ENCODE measurements at regions not wholly inside any gene's neighbourhood (a gene's known extent, or its start where the extent isn't known, plus 50 kb on each side); places are given as distances from the start of the nearest gene placed in this dataset.

DNA sequence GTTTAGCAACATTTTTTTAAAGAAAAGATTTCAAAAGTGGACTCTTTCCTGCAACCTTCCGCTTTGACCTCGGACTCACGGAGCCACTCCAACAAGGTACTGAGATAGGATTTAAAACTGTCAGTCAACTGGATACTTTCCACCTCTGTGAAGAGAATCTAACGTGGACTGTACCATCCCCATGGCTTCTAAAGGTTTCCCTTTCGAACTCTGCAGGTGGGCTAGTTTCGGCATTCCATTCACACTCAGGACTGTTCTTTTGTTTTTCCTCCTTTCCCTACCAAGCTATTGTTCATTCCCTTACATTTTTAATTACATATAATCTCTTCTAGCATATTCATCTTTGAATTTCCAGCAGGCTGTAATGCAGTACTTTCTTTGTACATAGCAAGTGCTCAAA, 88.5 kb upstream of the AKIP1 start:
- TF ChIP-seq, protein P1, sequence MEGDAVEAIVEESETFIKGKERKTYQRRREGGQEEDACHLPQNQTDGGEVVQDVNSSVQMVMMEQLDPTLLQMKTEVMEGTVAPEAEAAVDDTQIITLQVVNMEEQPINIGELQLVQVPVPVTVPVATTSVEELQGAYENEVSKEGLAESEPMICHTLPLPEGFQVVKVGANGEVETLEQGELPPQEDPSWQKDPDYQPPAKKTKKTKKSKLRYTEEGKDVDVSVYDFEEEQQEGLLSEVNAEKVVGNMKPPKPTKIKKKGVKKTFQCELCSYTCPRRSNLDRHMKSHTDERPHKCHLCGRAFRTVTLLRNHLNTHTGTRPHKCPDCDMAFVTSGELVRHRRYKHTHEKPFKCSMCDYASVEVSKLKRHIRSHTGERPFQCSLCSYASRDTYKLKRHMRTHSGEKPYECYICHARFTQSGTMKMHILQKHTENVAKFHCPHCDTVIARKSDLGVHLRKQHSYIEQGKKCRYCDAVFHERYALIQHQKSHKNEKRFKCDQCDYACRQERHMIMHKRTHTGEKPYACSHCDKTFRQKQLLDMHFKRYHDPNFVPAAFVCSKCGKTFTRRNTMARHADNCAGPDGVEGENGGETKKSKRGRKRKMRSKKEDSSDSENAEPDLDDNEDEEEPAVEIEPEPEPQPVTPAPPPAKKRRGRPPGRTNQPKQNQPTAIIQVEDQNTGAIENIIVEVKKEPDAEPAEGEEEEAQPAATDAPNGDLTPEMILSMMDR (IDR thresholded peaks at IDR 0.05): no peak
- no peak for TF ChIP-seq POLR2A (IDR thresholded peaks at IDR 0.05)
